KMS-11 (cell line): ENCODE measurements at regions not wholly inside any gene's neighbourhood (a gene's known extent, or its start where the extent isn't known, plus 50 kb on each side); places are given as distances from the start of the nearest gene placed in this dataset.

Experiments
- H2AFZ ChIP-seq: fragments of 200-600 bp; sonication (generic); 2 replicates; pipeline ENCODE4 v1.6.1; 2016; ENCODE audit warnings: antibody characterized with exemption, mixed run types, low read depth
- H3K27ac ChIP-seq: fragments of 200-600 bp; sonication (generic); 2 replicates; pipeline ENCODE4 v1.6.1; 2016; ENCODE audit warnings: mild to moderate bottlenecking, mixed run types
- H3K27me3 ChIP-seq: fragments of 200-600 bp; sonication (generic); 2 replicates; pipeline ENCODE4 v1.6.1; 2017; ENCODE audit warnings: mild to moderate bottlenecking, low read depth, mixed run types, moderate library complexity; ENCODE audit not compliant: insufficient read depth
- H3K36me3 ChIP-seq: fragments of 200-600 bp; sonication (generic); 2 replicates; pipeline ENCODE4 v1.6.1; 2017; ENCODE audit warnings: mild to moderate bottlenecking, mixed run types; ENCODE audit not compliant: insufficient read depth
- H3K4me1 ChIP-seq: fragments of 200-600 bp; sonication (generic); 2 replicates; pipeline ENCODE4 v1.6.1; 2016; ENCODE audit warnings: mild to moderate bottlenecking, low read depth, mixed run types; ENCODE audit not compliant: poor library complexity, severe bottlenecking
- H3K4me2 ChIP-seq: fragments of 200-600 bp; sonication (generic); 2 replicates; pipeline ENCODE4 v1.7.0; 2016; ENCODE audit warnings: mild to moderate bottlenecking, mixed run types
- H3K4me3 ChIP-seq: fragments of 200-600 bp; sonication (generic); IDR thresholded peaks from 2 replicates; pipeline ENCODE4 v1.6.1; 2017; ENCODE audit warnings: low read depth, low read length, mixed read lengths; ENCODE audit not compliant: insufficient read depth
- H3K79me2 ChIP-seq: fragments of 200-600 bp; sonication (generic); 2 replicates; pipeline ENCODE4 v1.6.1; 2016; ENCODE audit warnings: low read depth, mixed run types; ENCODE audit not compliant: insufficient read depth
- H3K9ac ChIP-seq: fragments of 200-600 bp; sonication (generic); 2 replicates; pipeline ENCODE4 v1.6.1; 2016; ENCODE audit warnings: mild to moderate bottlenecking, mixed run types
- H4K20me1 ChIP-seq: fragments of 200-600 bp; sonication (generic); 2 replicates; pipeline ENCODE4 v1.6.1; 2016; ENCODE audit warnings: mild to moderate bottlenecking, mixed run types; ENCODE audit not compliant: insufficient read depth
- CTCF ChIP-seq: fragments of 200-600 bp; sonication (generic); conservative IDR thresholded peaks from 2 replicates; pipeline ENCODE4 v1.6.1; 2017; ENCODE audit warnings: low read depth, mild to moderate bottlenecking, antibody characterized with exemption, low read length, moderate library complexity, mixed read lengths

GRCh38 chr20:61173267-61173666 is 78.8 kb upstream of the CDH4 start:
- Histone ChIP-seq H3K79me2 (no peaks in the 10 kb centered on the region), H2AFZ (no peak overlapping the region), H3K27me3 (no peaks in the 10 kb centered on the region; the same call in 1 of the 2 replicates), H3K9ac (no peak overlapping the region), H3K27ac (no peak overlapping the region), H3K4me2 (no peak overlapping the region), H3K4me3 (no peak overlapping the region), H3K36me3 (no peaks in the 10 kb centered on the region), H4K20me1 (no peaks in the 10 kb centered on the region), H3K4me1 (no peaks in the 10 kb centered on the region)
- TF ChIP-seq CTCF = no peak

- no peak for TF ChIP-seq CTCF
These were observed 77.9 kb upstream of the CDH4 start for GRCh38 chr20:61173961-61174725.

GRCh38 chr20:61176874-61177273 is 75.2 kb upstream of the CDH4 start:
- H3K27ac ChIP-seq = no peak overlapping the region
- H3K27me3 ChIP-seq = no peaks in the 10 kb centered on the region
- no peak for TF ChIP-seq CTCF
- H3K9ac ChIP-seq = no peak overlapping the region
- no peak overlapping the region for H3K4me3 ChIP-seq
- no peak overlapping the region for H3K4me2 ChIP-seq
- no peaks in the 10 kb centered on the region for H3K36me3 ChIP-seq
- no peaks in the 10 kb centered on the region for H3K4me1 ChIP-seq
- H2AFZ ChIP-seq = no peak overlapping the region
- H3K79me2 ChIP-seq = no peaks in the 10 kb centered on the region
- no peaks in the 10 kb centered on the region for H4K20me1 ChIP-seq

More at GRCh38 chr20:61173961-61174725, 77.9 kb upstream of the CDH4 start:
- Histone ChIP-seq H3K27me3 (no peaks in the 10 kb centered on the region; the same call in 1 of the 2 replicates), H3K79me2 (no peaks in the 10 kb centered on the region), H3K36me3 (no peaks in the 10 kb centered on the region), H3K27ac (no peak overlapping the region), H3K4me2 (no peak overlapping the region), H3K4me1 (no peaks in the 10 kb centered on the region), H3K4me3 (no peak overlapping the region), H3K9ac (no peak overlapping the region), H2AFZ (no peak overlapping the region), H4K20me1 (no peaks in the 10 kb centered on the region)

- no peak overlapping the region for H3K4me3 ChIP-seq
- H3K9ac ChIP-seq = no peak overlapping the region
- H3K27me3 ChIP-seq = no peaks in the 10 kb centered on the region
- no peaks in the 10 kb centered on the region for H4K20me1 ChIP-seq
- no peak overlapping the region for H3K4me2 ChIP-seq
- no peaks in the 10 kb centered on the region for H3K4me1 ChIP-seq
- no peaks in the 10 kb centered on the region for H3K36me3 ChIP-seq
- no peak overlapping the region for H2AFZ ChIP-seq
- H3K27ac ChIP-seq = no peak overlapping the region
- no peaks in the 10 kb centered on the region for H3K79me2 ChIP-seq
- no peak for TF ChIP-seq CTCF
These were observed 73.5 kb upstream of the CDH4 start for GRCh38 chr20:61178551-61179071.
